ENCODE measurements at regions not wholly inside any gene's neighbourhood (a gene's known extent, or its start where the extent isn't known, plus 50 kb on each side); places are given as distances from the start of the nearest gene placed in this dataset.

GRCh38 chr5:72744136-72744535, 72.3 kb upstream of the TNPO1 start:
- H3K9me3 ChIP-seq (ENCODE audit: control insufficient read depth, insufficient read depth, low read length): no peaks in the 10 kb centered on the region
- no peak overlapping the region for H3K27ac ChIP-seq (ENCODE audit: insufficient read depth, low read length)
- intact Hi-C loops (cut with micrococcal nuclease) (loop anchor here (5.0 kb wide), 2 partner anchors 33 to 132 kb away; no protein-coding TSS in a partner anchor), dilution Hi-C loops (cut with HindIII; ENCODE audit: low sequenced_read_pairs, unreplicated experiment) (no loop called here), in situ Hi-C loops (cut with MboI; ENCODE audit: low sequenced_read_pairs) (no loop called here)
- H4K8ac ChIP-seq (ENCODE audit: low read depth in 2 of 2, low read length in 2 of 2): no peak overlapping the region
- no TSS peak for BruUV-seq (replicated peaks)
- H2BK120ac ChIP-seq (ENCODE audit: low read depth, low read length): no peak overlapping the region
- H4K91ac ChIP-seq (ENCODE audit: insufficient read depth, low read depth, low read length): no peak overlapping the region
- H3K56ac ChIP-seq (ENCODE audit: extremely low read depth, insufficient read depth, low read length): no peak overlapping the region
- H3K79me1 ChIP-seq (ENCODE audit: low read depth in 1 of 2, low read length in 2 of 2): no peaks in the 10 kb centered on the region
- H2AFZ ChIP-seq (replicated peaks; ENCODE audit: low read length, poor library complexity): no peak overlapping the region
- H2AK9ac ChIP-seq (replicated peaks; ENCODE audit: low read depth, low read length, poor library complexity): no peak overlapping the region
- H2BK15ac ChIP-seq (ENCODE audit: low read depth, low read length): no peak overlapping the region
- H3K4me2 ChIP-seq (ENCODE audit: low read depth, low read length): no peak overlapping the region
- no CpG with 5 or more reads among the region's 4 CpGs for WGBS, 2 experiments (ENCODE audit: extremely low coverage in 2 of 2, insufficient read length in 1 of 2)
- no peak overlapping the region for H4K5ac ChIP-seq (ENCODE audit: low read depth, low read length)
- H3K4me1 ChIP-seq (ENCODE audit: control insufficient read depth, insufficient read depth, low read length): no peaks in the 10 kb centered on the region
- no peaks in the 10 kb centered on the region for H3K9me1 ChIP-seq (ENCODE audit: insufficient read depth, low read length)
- H2AK5ac ChIP-seq (ENCODE audit: low read depth, low read length): no peak overlapping the region
- DNase-seq (no peak), ATAC-seq (ENCODE audit: low read depth) (no peak)
- H2BK20ac ChIP-seq (ENCODE audit: low read depth, low read length): no peak overlapping the region
- CTCF ChIA-PET: no interaction called here
- TF ChIP-seq RFX5 (IDR thresholded peaks at IDR 0.05; ENCODE audit: low read depth, low read length) (no peak), NFE2L2 (IDR thresholded peaks at IDR 0.05; ENCODE audit: low read depth, low read length) (no peak), USF2 (IDR thresholded peaks at IDR 0.05; ENCODE audit: low read depth, low read length) (no peak), CTCF (conservative IDR thresholded peaks at IDR 0.05; ENCODE audit: low read depth, low read length) (no peak), FOS (IDR thresholded peaks at IDR 0.05; ENCODE audit: low read depth, low read length) (no peak), POLR2A (IDR thresholded peaks at IDR 0.05; ENCODE audit: low read depth, low read length) (no peak), RAD21 (IDR thresholded peaks at IDR 0.05; ENCODE audit: low read length) (no peak), CHD1 (IDR thresholded peaks at IDR 0.05; ENCODE audit: low read depth, low read length) (no peak)
- no peak overlapping the region for H3K23ac ChIP-seq (ENCODE audit: low read depth, low read length)
- no peak overlapping the region for H3K18ac ChIP-seq (ENCODE audit: low read depth, low read length)
- H3K9ac ChIP-seq (ENCODE audit: low read depth, low read length): no peak overlapping the region
- no peak overlapping the region for H3K4me3 ChIP-seq (ENCODE audit: insufficient read depth, low read depth, low read length)
- H3K36me3 ChIP-seq (ENCODE audit: control insufficient read depth, insufficient read depth, low read length): no peaks in the 10 kb centered on the region
- POLR2A ChIA-PET (ENCODE audit: unreplicated experiment): no interaction called here
- H2BK5ac ChIP-seq (ENCODE audit: low read depth, low read length, poor library complexity, severe bottlenecking): no peak overlapping the region
- H3K4ac ChIP-seq (ENCODE audit: low read depth, low read length): no peak overlapping the region
- no peaks in the 10 kb centered on the region; the same call in 1 of the 2 replicates for H3K27me3 ChIP-seq (ENCODE audit: control insufficient read depth, insufficient read depth, low read length)
- H3K14ac ChIP-seq (replicated peaks; ENCODE audit: low read depth, low read length): no peak overlapping the region
- no peaks in the 10 kb centered on the region for H4K20me1 ChIP-seq (ENCODE audit: insufficient read depth, low read length)
